Pancreas (tissue), 10 donors: ENCODE measurements at regions not wholly inside any gene's neighbourhood (a gene's known extent, or its start where the extent isn't known, plus 50 kb on each side); places are given as distances from the start of the nearest gene placed in this dataset.

Experiments
- ATAC-seq, 4 donors: fragments of 200-7000 bp; cut with Tn5 transposase; one replicate each; pipeline versions ENCODE4 v1.8.0 to v1.9.1; 2020; ENCODE audit warnings: mild to moderate bottlenecking in 4 of 4, moderate library complexity in 4 of 4
- DNase-seq, 6 donors: peaks; one replicate each; pipeline ENCODE4 v3.0.0-alpha.2; 2020
- FAIRE-seq: peaks from 2 replicates; lab custom pipeline; 2012; peaks lifted over from hg19 to GRCh38; lab: Jason Lieb, UNC
- H3K27ac ChIP-seq, 4 donors: fragments of 200-600 bp; sonication (generic); 1 replicate in 3 of 4; 2 replicates in 1 of 4; pipeline versions ENCODE4 v1.5.0 to v1.8.0; 2020
- H3K27me3 ChIP-seq, 4 donors: fragments of 200-600 bp; one replicate each; pipeline ENCODE4 v1.8.0; 2021
- H3K36me3 ChIP-seq, 3 donors: fragments of 200-600 bp; sonication (generic) in 1 of 3; one replicate each; pipeline versions ENCODE4 v1.5.0 to v1.8.0; 2020 to 2021
- H3K4me1 ChIP-seq, 3 donors: fragments of 200-600 bp; one replicate each; pipeline ENCODE4 v1.8.0; 2021
- H3K4me3 ChIP-seq, 4 donors: fragments of 200-600 bp; sonication (generic) in 2 of 4; one replicate each; pipeline versions ENCODE4 v1.5.0 to v1.8.0; 2020 to 2021
- H3K9me3 ChIP-seq, 4 donors: fragments of 200-600 bp; one replicate each; pipeline ENCODE4 v1.8.0; 2021
- CTCF ChIP-seq, 4 donors: fragments of 200-600 bp; sonication (generic) in 3 of 4; IDR thresholded peaks; one replicate each; pipeline versions ENCODE4 v1.5.0 to v1.8.0; 2021; ENCODE audit warnings: antibody characterized with exemption in 4 of 4
- WGBS, 2 donors: extraction: QIAGEN DNeasy Blood & Tissue Kit; methylation state at CpG; one replicate each; pipeline ENCODE4 v1.1.7; 2013; 5-methylcytosine and 5-hydroxymethylcytosine counted together
- intact Hi-C, 3 donors: fragments of 100-400 bp; cut with DNase I; formaldehyde crosslinking; loops; one replicate each; pipeline versions ENCODE4 v1.11.1 to v1.14.2; 2022
- donor health status: healthy with polysubstance abuse.
- donor health status: DM: no; HTN: no; CAD: no; lungs with moderate emphysema.
- donor health status: DM: no; HTN: no; CAD: no.
- donor health status: control.
- donor health status: control.
- donor health status: Bipolar disorder and iron deficiency.
- donor health status: DM: yes; HTN: yes; CAD: no.
- donor health status: DM: no; HTN: no; CAD: no.
- donor health status: DM: no; HTN: no; CAD: no.
- donor health status: DM: yes; HTN: yes; CAD: no.

- Histone ChIP-seq H3K4me1 (no peaks in the 10 kb centered on the region), H3K4me3 (no peak overlapping the region), H3K36me3 (no peaks in the 10 kb centered on the region), H3K27ac (no peak overlapping the region), H3K9me3 (peaks cover 0 to 3% (median 0%) of the 10 kb centered on the region in 4 donors), H3K27me3 (no peaks in the 10 kb centered on the region)
- TF ChIP-seq CTCF (IDR thresholded peaks at IDR 0.05): no peak
- FAIRE-seq (no peak), DNase-seq (no peak), ATAC-seq (no peak)
- intact Hi-C loops: no loop called here
- 65 to 66% methylated on average over 4 of the region's 4 CpGs for WGBS, 2 donors
Observed at GRCh38 chr3:88534534-88534933, 384.8 kb downstream of the C3orf38 start.

- ATAC-seq (no peak), DNase-seq (no peak), FAIRE-seq (no peak)
- Histone ChIP-seq H3K36me3 (no peaks in the 10 kb centered on the region), H3K4me3 (no peak overlapping the region), H3K27ac (no peak overlapping the region), H3K9me3 (peaks cover 0 to 3% (median 0%) of the 10 kb centered on the region in 4 donors), H3K4me1 (no peaks in the 10 kb centered on the region), H3K27me3 (no peaks in the 10 kb centered on the region)
- intact Hi-C loops: no loop called here
- WGBS, 2 donors: 85 to 93% methylated on average over 1 of the region's 1 CpG
- TF ChIP-seq CTCF (IDR thresholded peaks at IDR 0.05): no peak
Observed at GRCh38 chr3:88535563-88535962, 385.8 kb downstream of the C3orf38 start.

- no peaks in the 10 kb centered on the region for H3K4me1 ChIP-seq
Observed at GRCh38 chr3:88542916-88543315, 393.2 kb downstream of the C3orf38 start.

GRCh38 chr3:88572450-88572849 lies 422.7 kb downstream of the C3orf38 start:
- FAIRE-seq: no peak
- no peaks in the 10 kb centered on the region for H3K36me3 ChIP-seq
- TF ChIP-seq CTCF (IDR thresholded peaks at IDR 0.05): no peak
- H3K4me1 ChIP-seq: no peaks in the 10 kb centered on the region
- DNase-seq: no peak
- WGBS, 2 donors: 77 to 86% methylated on average over 3 of the region's 3 CpGs
- no peak for ATAC-seq
- H3K27me3 ChIP-seq: no peaks in the 10 kb centered on the region
- intact Hi-C loops: no loop called here
- no peaks in the 10 kb centered on the region for H3K9me3 ChIP-seq
- H3K4me3 ChIP-seq: no peak overlapping the region
- H3K27ac ChIP-seq: no peak overlapping the region

More at GRCh38 chr3:88542916-88543315, 393.2 kb downstream of the C3orf38 start:
- peaks cover 0 to 3% (median 0%) of the 10 kb centered on the region in 4 donors for H3K9me3 ChIP-seq
- H3K27me3 ChIP-seq: no peaks in the 10 kb centered on the region
- intact Hi-C loops: no loop called here
- no peak for TF ChIP-seq CTCF (IDR thresholded peaks at IDR 0.05)
- H3K36me3 ChIP-seq: no peaks in the 10 kb centered on the region
- H3K4me3 ChIP-seq: no peak overlapping the region
- FAIRE-seq (no peak), DNase-seq (no peak), ATAC-seq (no peak)
- H3K27ac ChIP-seq: no peak overlapping the region

GRCh38 chr3:88573472-88573871 lies 423.7 kb downstream of the C3orf38 start:
- ATAC-seq: no peak
- FAIRE-seq: no peak
- H3K4me1 ChIP-seq: no peaks in the 10 kb centered on the region
- intact Hi-C loops: no loop called here
- H3K27ac ChIP-seq: no peak overlapping the region
- H3K4me3 ChIP-seq: no peak overlapping the region
- no peaks in the 10 kb centered on the region for H3K27me3 ChIP-seq
- WGBS, 2 donors: 65 to 68% methylated on average over 4 of the region's 4 CpGs
- H3K9me3 ChIP-seq: no peaks in the 10 kb centered on the region
- no peak for TF ChIP-seq CTCF (IDR thresholded peaks at IDR 0.05)
- H3K36me3 ChIP-seq: no peaks in the 10 kb centered on the region
- DNase-seq: no peak
